PC-9 (cell line): ENCODE measurements at regions not wholly inside any gene's neighbourhood (a gene's known extent, or its start where the extent isn't known, plus 50 kb on each side); places are given as distances from the start of the nearest gene placed in this dataset.

Experiments used
- BruUV-seq: library from RNA; stranded (reverse); fragments of 400-500 nt; replicated peaks from 2 replicates; lab custom pipeline; 2021; lab: Mats Ljungman, UMichigan
- CTCF ChIA-PET: fragments of 300-600 bp; sonication (Branson Sonifier 250); formaldehyde crosslinking; loops from one replicate; lab custom pipeline; 2022; ENCODE audit warnings: antibody characterized with exemption; lab: Charles Lee
- POLR2A ChIA-PET: fragments of 300-600 bp; sonication (Branson Sonifier 250); formaldehyde crosslinking; loops from one replicate; lab custom pipeline; 2022; ENCODE audit warnings: antibody characterized with exemption; ENCODE audit not compliant: unreplicated experiment; lab: Charles Lee
- DNase-seq, 2 experiments: peaks; one replicate each; pipeline versions ENCODE4 v3.0.0 to v3.0.0-alpha.2; 2015 to 2022; ENCODE audit warnings: mixed read lengths in 1 of 2
- H2AFZ ChIP-seq: fragments of 200-600 bp; sonication (generic); 2 replicates; pipeline ENCODE4 v1.8.1; 2017; ENCODE audit warnings: antibody characterized with exemption
- H3F3A ChIP-seq: fragments of 200-600 bp; sonication (generic); 2 replicates; pipeline ENCODE4 v1.8.1; 2017; ENCODE audit warnings: antibody characterized with exemption, mild to moderate bottlenecking, low read depth; ENCODE audit not compliant: insufficient read depth
- H3K27ac ChIP-seq: fragments of 200-600 bp; sonication (generic); 2 replicates; pipeline ENCODE4 v1.6.1; 2016; ENCODE audit warnings: mixed run types
- H3K27me3 ChIP-seq: fragments of 200-600 bp; sonication (generic); 2 replicates; pipeline ENCODE4 v1.6.1; 2016; ENCODE audit warnings: low read depth, mixed run types; ENCODE audit not compliant: insufficient read depth
- H3K36me3 ChIP-seq: fragments of 200-600 bp; sonication (generic); 2 replicates; pipeline ENCODE4 v1.6.1; 2016; ENCODE audit warnings: low read depth, mixed run types
- H3K4me1 ChIP-seq: fragments of 200-600 bp; sonication (generic); replicated peaks from 2 replicates; pipeline ENCODE4 v1.6.1; 2016; ENCODE audit warnings: mixed run types; ENCODE audit not compliant: insufficient read depth
- H3K4me2 ChIP-seq: fragments of 200-600 bp; sonication (generic); 2 replicates; pipeline ENCODE4 v1.6.1; 2017; ENCODE audit warnings: mixed run types
- H3K4me3 ChIP-seq: fragments of 200-600 bp; sonication (generic); 2 replicates; pipeline ENCODE4 v1.6.1; 2016; ENCODE audit warnings: mixed run types
- H3K79me2 ChIP-seq: fragments of 200-600 bp; sonication (generic); 2 replicates; pipeline ENCODE4 v1.6.1; 2017; ENCODE audit warnings: low read depth, mixed run types
- H3K9me2 ChIP-seq: fragments of 200-600 bp; sonication (generic); 2 replicates; pipeline ENCODE4 v1.8.1; 2017; ENCODE audit warnings: mild to moderate bottlenecking; ENCODE audit not compliant: insufficient read depth
- H3K9me3 ChIP-seq: fragments of 200-600 bp; sonication (generic); 2 replicates; pipeline ENCODE4 v1.8.1; 2016; ENCODE audit warnings: low read depth; ENCODE audit not compliant: insufficient read depth
- H4K20me1 ChIP-seq: fragments of 200-600 bp; sonication (generic); 2 replicates; pipeline ENCODE4 v1.8.1; 2017; ENCODE audit not compliant: insufficient read depth
- CTCF ChIP-seq: fragments of 200-600 bp; sonication (generic); conservative IDR thresholded peaks from 2 replicates; pipeline ENCODE4 v1.6.1; 2017; ENCODE audit warnings: mixed run types, antibody characterized with exemption, mild to moderate bottlenecking, moderate library complexity
- EZH2 ChIP-seq: fragments of 200-600 bp; sonication (generic); IDR thresholded peaks from 2 replicates; pipeline ENCODE4 v1.8.0; 2017; ENCODE audit warnings: antibody characterized with exemption, low read depth
- intact Hi-C: fragments of 100-400 bp; cut with micrococcal nuclease; formaldehyde crosslinking; loops from one replicate; pipeline ENCODE4 v1.10.0; 2022; ENCODE audit not compliant: unreplicated experiment

- Histone ChIP-seq H3F3A (no peaks in the 10 kb centered on the region), H3K36me3 (no peaks in the 10 kb centered on the region), H3K4me1 (no peaks in the 10 kb centered on the region), H4K20me1 (no peaks in the 10 kb centered on the region), H3K4me3 (no peak overlapping the region), H3K79me2 (no peaks in the 10 kb centered on the region), H3K9me2 (no peaks in the 10 kb centered on the region), H3K27me3 (no peaks in the 10 kb centered on the region), H3K27ac (no peak overlapping the region), H3K4me2 (no peak overlapping the region), H2AFZ (no peak overlapping the region), H3K9me3 (no peaks in the 10 kb centered on the region)
- ChIA-PET CTCF (no interaction called here), POLR2A (no interaction called here)
- BruUV-seq: no TSS peak
- TF ChIP-seq EZH2 (no peak), CTCF (no peak)
- no peak for DNase-seq
- intact Hi-C loops: no loop called here
These were observed 422.5 kb downstream of the HTR7 start for GRCh38 chr10:90435296-90435695.

- Histone ChIP-seq H4K20me1 (no peaks in the 10 kb centered on the region), H3K27me3 (no peaks in the 10 kb centered on the region), H3K9me2 (no peaks in the 10 kb centered on the region), H3K4me2 (no peak overlapping the region), H3K9me3 (no peaks in the 10 kb centered on the region), H3K36me3 (no peaks in the 10 kb centered on the region), H3K27ac (no peak overlapping the region), H3K4me1 (no peaks in the 10 kb centered on the region), H3K79me2 (no peaks in the 10 kb centered on the region), H3K4me3 (no peak overlapping the region), H2AFZ (no peak overlapping the region), H3F3A (no peaks in the 10 kb centered on the region)
- CTCF ChIA-PET: no interaction called here
- intact Hi-C loops: no loop called here
- TF ChIP-seq CTCF (no peak), EZH2 (no peak)
- DNase-seq: no peak
- BruUV-seq: no TSS peak
- POLR2A ChIA-PET: no interaction called here
These were observed 420.4 kb downstream of the HTR7 start for GRCh38 chr10:90437452-90437851.

- H3K79me2 ChIP-seq: no peaks in the 10 kb centered on the region
These were observed 417.0 kb downstream of the HTR7 start for GRCh38 chr10:90440870-90441269.

More at GRCh38 chr10:90440870-90441269, 417.0 kb downstream of the HTR7 start:
- Histone ChIP-seq H3K4me2 (no peak overlapping the region), H4K20me1 (no peaks in the 10 kb centered on the region), H3K36me3 (no peaks in the 10 kb centered on the region), H3K9me2 (no peaks in the 10 kb centered on the region), H3K4me1 (no peaks in the 10 kb centered on the region), H3K27ac (no peak overlapping the region), H3F3A (no peaks in the 10 kb centered on the region), H3K9me3 (no peaks in the 10 kb centered on the region), H3K4me3 (no peak overlapping the region), H2AFZ (no peak overlapping the region), H3K27me3 (no peaks in the 10 kb centered on the region)
- ChIA-PET POLR2A (no interaction called here), CTCF (no interaction called here)
- DNase-seq: no peak
- no peak for TF ChIP-seq CTCF
- intact Hi-C loops: no loop called here
- BruUV-seq: no TSS peak
